IMR-90 (cell line): ENCODE measurements at regions not wholly inside any gene's neighbourhood (a gene's known extent, or its start where the extent isn't known, plus 50 kb on each side); places are given as distances from the start of the nearest gene placed in this dataset.

Experiments used
- ATAC-seq: fragments of 200-7000 bp; cut with Tn5 transposase; 2 replicates; pipeline ENCODE4 v1.9.1; 2020; ENCODE audit warnings: low read depth, mild to moderate bottlenecking, moderate library complexity
- BruUV-seq: library from RNA; stranded (reverse); fragments of 400-500 nt; replicated peaks from 2 replicates; lab custom pipeline; 2021; lab: Mats Ljungman, UMichigan
- CTCF ChIA-PET: fragments of 300-600 bp; formaldehyde crosslinking; extraction: SDS; loops from one replicate; lab custom pipeline; 2021; ENCODE audit warnings: antibody characterized with exemption; lab: Yijun Ruan, JAX
- POLR2A ChIA-PET: fragments of 300-600 bp; sonication (Branson Sonifier 250); formaldehyde crosslinking; loops from one replicate; lab custom pipeline; 2022; ENCODE audit warnings: antibody characterized with exemption; ENCODE audit not compliant: unreplicated experiment; lab: Charles Lee
- DNase-seq: peaks from one replicate; pipeline ENCODE4 v3.0.0; 2013
- H2AFZ ChIP-seq: replicated peaks from 2 replicates; pipeline ENCODE3; 2013; ENCODE audit warnings: low read length, mild to moderate bottlenecking; ENCODE audit not compliant: poor library complexity
- H2AK5ac ChIP-seq: 2 replicates; pipeline ENCODE4 v1.6.1; 2013; ENCODE audit warnings: low read depth, low read length, inconsistent platforms
- H2AK9ac ChIP-seq: replicated peaks from 2 replicates; pipeline ENCODE3; 2013; ENCODE audit warnings: mild to moderate bottlenecking, low read depth, low read length, moderate library complexity; ENCODE audit not compliant: poor library complexity
- H2BK120ac ChIP-seq: 2 replicates; pipeline ENCODE4 v1.6.1; 2013; ENCODE audit warnings: low read depth, low read length, inconsistent platforms
- H2BK15ac ChIP-seq: 3 replicates; pipeline ENCODE4 v1.6.1; 2013; ENCODE audit warnings: low read depth, low read length, inconsistent platforms
- H2BK20ac ChIP-seq: 2 replicates; pipeline ENCODE4 v1.6.1; 2013; ENCODE audit warnings: low read depth, mild to moderate bottlenecking, inconsistent platforms, low read length, moderate library complexity
- H2BK5ac ChIP-seq: 2 replicates; pipeline ENCODE4 v1.6.1; 2013; ENCODE audit warnings: mild to moderate bottlenecking, low read depth, low read length, inconsistent platforms; ENCODE audit not compliant: poor library complexity, severe bottlenecking
- H3K14ac ChIP-seq: replicated peaks from 2 replicates; pipeline ENCODE4 v1.6.1; 2013; ENCODE audit warnings: low read depth, low read length, inconsistent platforms
- H3K18ac ChIP-seq: 2 replicates; pipeline ENCODE4 v1.6.1; 2013; ENCODE audit warnings: low read depth, low read length, control low read depth
- H3K23ac ChIP-seq: 2 replicates; pipeline ENCODE4 v1.6.1; 2013; ENCODE audit warnings: low read depth, low read length, inconsistent platforms
- H3K27ac ChIP-seq: 2 replicates; pipeline ENCODE4 v1.5.1; 2013; ENCODE audit warnings: mild to moderate bottlenecking, control low read depth, low read length; ENCODE audit not compliant: insufficient read depth
- H3K27me3 ChIP-seq: 2 replicates; pipeline ENCODE4 v1.6.1; 2013; ENCODE audit warnings: low read length; ENCODE audit not compliant: control insufficient read depth, insufficient read depth
- H3K36me3 ChIP-seq: 2 replicates; pipeline ENCODE4 v1.6.1; 2013; ENCODE audit warnings: low read length, mixed read lengths; ENCODE audit not compliant: control insufficient read depth, insufficient read depth
- H3K4ac ChIP-seq: 2 replicates; pipeline ENCODE4 v1.6.1; 2013; ENCODE audit warnings: low read depth, low read length, inconsistent platforms
- H3K4me1 ChIP-seq: 2 replicates; pipeline ENCODE4 v1.6.1; 2013; ENCODE audit warnings: low read length, mixed read lengths; ENCODE audit not compliant: control insufficient read depth, insufficient read depth
- H3K4me2 ChIP-seq: 2 replicates; pipeline ENCODE4 v1.6.1; 2013; ENCODE audit warnings: low read depth, mild to moderate bottlenecking, control low read depth, low read length, moderate library complexity
- H3K4me3 ChIP-seq: 2 replicates; pipeline ENCODE4 v1.5.1; 2013; ENCODE audit warnings: low read depth, mild to moderate bottlenecking, control low read depth, low read length, moderate library complexity; ENCODE audit not compliant: insufficient read depth
- H3K56ac ChIP-seq: 2 replicates; pipeline ENCODE4 v1.6.1; 2013; ENCODE audit warnings: low read length, inconsistent platforms; ENCODE audit not compliant: insufficient read depth; ENCODE audit errors: extremely low read depth
- H3K79me1 ChIP-seq, 2 experiments: 2 replicates each; pipeline ENCODE4 v1.6.1; 2013; ENCODE audit warnings: low read length in 2 of 2, inconsistent platforms in 1 of 2, low read depth in 1 of 2
- H3K9ac ChIP-seq: 2 replicates; pipeline ENCODE4 v1.6.1; 2013; ENCODE audit warnings: low read depth, low read length, control low read depth
- H3K9me1 ChIP-seq: 2 replicates; pipeline ENCODE4 v1.6.1; 2013; ENCODE audit warnings: low read length, inconsistent platforms; ENCODE audit not compliant: insufficient read depth
- H3K9me3 ChIP-seq: 2 replicates; pipeline ENCODE4 v1.6.1; 2013; ENCODE audit warnings: low read length; ENCODE audit not compliant: control insufficient read depth, insufficient read depth
- H4K20me1 ChIP-seq: 2 replicates; pipeline ENCODE4 v1.6.1; 2013; ENCODE audit warnings: low read length, inconsistent platforms; ENCODE audit not compliant: insufficient read depth
- H4K5ac ChIP-seq: 2 replicates; pipeline ENCODE4 v1.6.1; 2013; ENCODE audit warnings: mild to moderate bottlenecking, low read depth, low read length, control low read depth
- H4K8ac ChIP-seq, 2 experiments: 2 replicates each; pipeline ENCODE4 v1.6.1; 2013; ENCODE audit warnings: low read depth in 2 of 2, low read length in 2 of 2, control low read depth in 1 of 2, inconsistent platforms in 1 of 2
- H4K91ac ChIP-seq: 2 replicates; pipeline ENCODE4 v1.6.1; 2013; ENCODE audit warnings: low read depth, low read length, inconsistent platforms; ENCODE audit not compliant: insufficient read depth
- BHLHE40 ChIP-seq: fragments of 150-350 bp; IDR thresholded peaks from 2 replicates; pipeline ENCODE4 v1.6.1; 2016; ENCODE audit warnings: mild to moderate bottlenecking, low read depth, low read length
- CEBPB ChIP-seq: IDR thresholded peaks from 2 replicates; pipeline ENCODE4 v1.6.1; 2012; ENCODE audit warnings: low read depth, low read length, improper control_type of control experiment
- CHD1 ChIP-seq: IDR thresholded peaks from 2 replicates; pipeline ENCODE4 v1.6.1; 2012; ENCODE audit warnings: low read depth, low read length, improper control_type of control experiment
- FOS ChIP-seq: fragments of 150-350 bp; IDR thresholded peaks from 2 replicates; pipeline ENCODE4 v1.6.1; 2016; ENCODE audit warnings: low read depth, low read length
- MAFK ChIP-seq: IDR thresholded peaks from 2 replicates; pipeline ENCODE4 v1.6.1; 2012; ENCODE audit warnings: low read depth, low read length, improper control_type of control experiment
- MXI1 ChIP-seq: IDR thresholded peaks from 2 replicates; pipeline ENCODE4 v1.6.1; 2012; ENCODE audit warnings: low read depth, mild to moderate bottlenecking, low read length, moderate library complexity, borderline replicate concordance
- NFE2L2 ChIP-seq: fragments of 150-350 bp; IDR thresholded peaks from 2 replicates; pipeline ENCODE4 v1.6.1; 2016; ENCODE audit warnings: low read depth, mild to moderate bottlenecking, low read length
- POLR2A ChIP-seq: IDR thresholded peaks from 2 replicates; pipeline ENCODE4 v1.6.1; 2012; ENCODE audit warnings: mild to moderate bottlenecking, low read depth, low read length
- RAD21 ChIP-seq: IDR thresholded peaks from 2 replicates; pipeline ENCODE4 v1.6.1; 2012; ENCODE audit warnings: low read length, improper control_type of control experiment
- RFX5 ChIP-seq: IDR thresholded peaks from 2 replicates; pipeline ENCODE4 v1.8.0; 2012; ENCODE audit warnings: low read depth, mild to moderate bottlenecking, low read length, moderate library complexity
- SMC3 ChIP-seq: fragments of 150-350 bp; IDR thresholded peaks from 2 replicates; pipeline ENCODE4 v1.6.1; 2016; ENCODE audit warnings: low read depth, mild to moderate bottlenecking, antibody characterized with exemption, low read length, moderate library complexity
- WGBS, 2 experiments: methylation state at CpG; one replicate each; pipeline versions ENCODE4 v1.1.5 to v1.1.7; 2013; ENCODE audit warnings: missing lambda C conversion rate in 2 of 2; ENCODE audit not compliant: insufficient read length in 1 of 2; ENCODE audit errors: extremely low coverage in 2 of 2; 5-methylcytosine and 5-hydroxymethylcytosine counted together
- dilution Hi-C: fragments of 300-500 bp; cut with HindIII; formaldehyde crosslinking; loops from one replicate; pipeline ENCODE4 v1.14.3; 2018; ENCODE audit warnings: low sequenced_read_pairs; ENCODE audit not compliant: unreplicated experiment
- in situ Hi-C: fragments of 300-500 bp; cut with MboI; formaldehyde crosslinking; loops from 3 replicates; pipeline ENCODE4 v1.14.3; 2019; ENCODE audit warnings: low sequenced_read_pairs, inconsistent platforms, mixed read lengths
- intact Hi-C: fragments of 100-400 bp; cut with micrococcal nuclease; formaldehyde crosslinking; loops from 2 replicates; pipeline ENCODE4 v1.10.0; 2022
- TF ChIP-seq, protein P1 (sequence below): fragments of 150-350 bp; IDR thresholded peaks from 2 replicates; pipeline ENCODE4 v1.6.1; 2016; ENCODE audit warnings: low read depth, mild to moderate bottlenecking, low read length, moderate library complexity, borderline replicate concordance
- TF ChIP-seq, protein P2 (sequence below): fragments of 150-350 bp; IDR thresholded peaks from 2 replicates; pipeline ENCODE4 v1.6.1; 2017; ENCODE audit warnings: mild to moderate bottlenecking, antibody characterized with exemption, low read length, low read depth

DNA sequence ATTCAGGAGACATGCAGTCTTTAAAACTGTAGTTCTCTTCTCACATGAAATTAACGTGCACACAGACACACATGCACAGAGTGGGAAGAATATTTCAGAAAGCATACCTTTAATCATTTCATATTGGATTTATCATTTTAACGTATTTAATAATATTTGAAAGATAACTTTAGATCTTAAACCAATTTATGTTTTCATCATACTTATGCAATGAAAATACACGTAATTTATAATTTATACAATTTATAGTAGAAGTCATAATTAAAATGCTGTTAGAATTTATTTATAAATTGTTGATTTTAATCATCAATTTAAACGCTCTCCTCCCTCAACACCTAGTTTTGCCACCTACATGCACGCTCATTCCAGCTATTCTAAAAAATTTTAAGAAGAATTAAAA is 894.9 kb upstream of the CTNND2 start:
- no peak overlapping the region for H2BK5ac ChIP-seq
- H3K27me3 ChIP-seq: no peaks in the 10 kb centered on the region
- no peak overlapping the region for H2BK15ac ChIP-seq
- no peak overlapping the region for H2AK9ac ChIP-seq
- no peaks in the 10 kb centered on the region for H3K79me1 ChIP-seq
- in situ Hi-C loops: no loop called here
- no peaks in the 10 kb centered on the region for H3K4me1 ChIP-seq
- H4K91ac ChIP-seq: no peak overlapping the region
- H2AFZ ChIP-seq: no peak overlapping the region
- H3K9ac ChIP-seq: no peak overlapping the region
- no peak overlapping the region for H3K14ac ChIP-seq
- H3K27ac ChIP-seq: no peak overlapping the region
- no peak overlapping the region for H3K56ac ChIP-seq
- H2BK20ac ChIP-seq: no peak overlapping the region
- DNase-seq (no peak), ATAC-seq (no peak)
- H3K18ac ChIP-seq: no peak overlapping the region
- no peaks in the 10 kb centered on the region for H3K9me1 ChIP-seq
- dilution Hi-C loops: no loop called here
- no peak overlapping the region for H2BK120ac ChIP-seq
- H3K4me3 ChIP-seq: no peak overlapping the region
- H4K5ac ChIP-seq: no peak overlapping the region
- no CpG with 5 or more reads among the region's 5 CpGs for WGBS, 2 experiments
- no peak overlapping the region for H2AK5ac ChIP-seq
- no peak overlapping the region for H3K4me2 ChIP-seq
- intact Hi-C loops: no loop called here
- CTCF ChIA-PET: no interaction called here
- TF ChIP-seq, protein P1, sequence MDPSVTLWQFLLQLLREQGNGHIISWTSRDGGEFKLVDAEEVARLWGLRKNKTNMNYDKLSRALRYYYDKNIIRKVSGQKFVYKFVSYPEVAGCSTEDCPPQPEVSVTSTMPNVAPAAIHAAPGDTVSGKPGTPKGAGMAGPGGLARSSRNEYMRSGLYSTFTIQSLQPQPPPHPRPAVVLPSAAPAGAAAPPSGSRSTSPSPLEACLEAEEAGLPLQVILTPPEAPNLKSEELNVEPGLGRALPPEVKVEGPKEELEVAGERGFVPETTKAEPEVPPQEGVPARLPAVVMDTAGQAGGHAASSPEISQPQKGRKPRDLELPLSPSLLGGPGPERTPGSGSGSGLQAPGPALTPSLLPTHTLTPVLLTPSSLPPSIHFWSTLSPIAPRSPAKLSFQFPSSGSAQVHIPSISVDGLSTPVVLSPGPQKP: no peak
- TF ChIP-seq RAD21 (no peak), POLR2A (no peak), RFX5 (no peak), FOS (no peak), MXI1 (no peak), MAFK (no peak), NFE2L2 (no peak), SMC3 (no peak), BHLHE40 (no peak), CEBPB (no peak), CHD1 (no peak)
- TF ChIP-seq, protein P2, sequence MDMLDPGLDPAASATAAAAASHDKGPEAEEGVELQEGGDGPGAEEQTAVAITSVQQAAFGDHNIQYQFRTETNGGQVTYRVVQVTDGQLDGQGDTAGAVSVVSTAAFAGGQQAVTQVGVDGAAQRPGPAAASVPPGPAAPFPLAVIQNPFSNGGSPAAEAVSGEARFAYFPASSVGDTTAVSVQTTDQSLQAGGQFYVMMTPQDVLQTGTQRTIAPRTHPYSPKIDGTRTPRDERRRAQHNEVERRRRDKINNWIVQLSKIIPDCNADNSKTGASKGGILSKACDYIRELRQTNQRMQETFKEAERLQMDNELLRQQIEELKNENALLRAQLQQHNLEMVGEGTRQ: no peak
- H3K9me3 ChIP-seq: peaks cover 16% of the 10 kb centered on the region
- POLR2A ChIA-PET: no interaction called here
- H4K8ac ChIP-seq: no peak overlapping the region
- H3K36me3 ChIP-seq: no peaks in the 10 kb centered on the region
- H3K4ac ChIP-seq: no peak overlapping the region
- no peaks in the 10 kb centered on the region for H4K20me1 ChIP-seq
- no peak overlapping the region for H3K23ac ChIP-seq
- BruUV-seq: no TSS peak
